ENCODE measurements at regions not wholly inside any gene's neighbourhood (a gene's known extent, or its start where the extent isn't known, plus 50 kb on each side); places are given as distances from the start of the nearest gene placed in this dataset.

GRCh38 chr5:82833277-82833676 lies 243.9 kb downstream of the TMEM167A start:
- TF ChIP-seq, protein P1, sequence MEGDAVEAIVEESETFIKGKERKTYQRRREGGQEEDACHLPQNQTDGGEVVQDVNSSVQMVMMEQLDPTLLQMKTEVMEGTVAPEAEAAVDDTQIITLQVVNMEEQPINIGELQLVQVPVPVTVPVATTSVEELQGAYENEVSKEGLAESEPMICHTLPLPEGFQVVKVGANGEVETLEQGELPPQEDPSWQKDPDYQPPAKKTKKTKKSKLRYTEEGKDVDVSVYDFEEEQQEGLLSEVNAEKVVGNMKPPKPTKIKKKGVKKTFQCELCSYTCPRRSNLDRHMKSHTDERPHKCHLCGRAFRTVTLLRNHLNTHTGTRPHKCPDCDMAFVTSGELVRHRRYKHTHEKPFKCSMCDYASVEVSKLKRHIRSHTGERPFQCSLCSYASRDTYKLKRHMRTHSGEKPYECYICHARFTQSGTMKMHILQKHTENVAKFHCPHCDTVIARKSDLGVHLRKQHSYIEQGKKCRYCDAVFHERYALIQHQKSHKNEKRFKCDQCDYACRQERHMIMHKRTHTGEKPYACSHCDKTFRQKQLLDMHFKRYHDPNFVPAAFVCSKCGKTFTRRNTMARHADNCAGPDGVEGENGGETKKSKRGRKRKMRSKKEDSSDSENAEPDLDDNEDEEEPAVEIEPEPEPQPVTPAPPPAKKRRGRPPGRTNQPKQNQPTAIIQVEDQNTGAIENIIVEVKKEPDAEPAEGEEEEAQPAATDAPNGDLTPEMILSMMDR (IDR thresholded peaks at IDR 0.05; ENCODE audit: insufficient read depth, low read length) = no peak
- TF ChIP-seq POLR2AphosphoS5 (IDR thresholded peaks at IDR 0.05; ENCODE audit: low read depth) = no peak
- no peak for TF ChIP-seq SPI1 (IDR thresholded peaks at IDR 0.05; ENCODE audit: borderline replicate concordance, low read depth)
- TF ChIP-seq GABPA (IDR thresholded peaks at IDR 0.05; ENCODE audit: low read depth) = no peak

All from HL-60 (cell line).